ENCODE measurements at regions not wholly inside any gene's neighbourhood (a gene's known extent, or its start where the extent isn't known, plus 50 kb on each side); places are given as distances from the start of the nearest gene placed in this dataset.
"Not testable (repeated sequence)": the region's sequence is repeated elsewhere in the genome, so short reads cannot be mapped to it uniquely, and the experiment has no call there.

DNA sequence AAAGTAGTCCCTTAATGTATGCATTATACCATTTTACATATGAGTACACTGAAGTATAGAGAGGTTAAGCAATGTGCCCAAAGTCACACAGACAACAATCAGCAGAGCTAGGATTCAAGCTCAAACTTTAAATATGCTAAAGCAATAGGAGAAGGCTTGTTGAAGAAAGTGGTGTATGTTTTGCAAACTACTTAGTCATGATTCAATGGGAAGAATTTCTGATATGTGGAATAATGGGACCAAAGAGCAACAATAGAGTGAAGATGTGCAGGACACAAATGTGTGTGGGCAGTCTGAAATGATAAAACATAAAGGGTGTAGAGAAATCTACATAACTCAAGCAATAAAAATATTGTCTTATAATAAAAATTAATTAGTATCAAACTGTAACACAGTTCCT, 109.0 kb upstream of the ARSJ start:
- peak; percentile 13 for DNase-seq

DNA sequence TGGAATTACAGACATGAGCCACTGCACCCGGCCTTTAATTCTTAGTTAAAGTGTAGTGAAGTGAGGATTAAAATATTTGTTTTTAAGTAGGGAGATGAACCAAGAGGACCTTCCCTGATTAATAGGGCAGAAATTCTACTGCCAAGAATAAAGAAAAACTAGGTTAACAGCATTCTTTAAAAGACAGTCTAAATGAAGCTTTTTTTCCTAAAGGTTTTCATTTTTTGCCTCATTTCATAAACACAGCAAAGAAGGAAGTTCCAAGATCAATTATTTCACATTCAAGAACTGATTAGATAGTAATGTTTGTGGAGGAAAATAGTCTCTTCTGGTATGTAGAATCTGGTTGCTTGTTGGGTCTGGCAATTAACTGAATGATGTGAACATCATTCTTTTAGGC, 112.1 kb upstream of the ARSJ start:
- DNase-seq, result no peak

DNA sequence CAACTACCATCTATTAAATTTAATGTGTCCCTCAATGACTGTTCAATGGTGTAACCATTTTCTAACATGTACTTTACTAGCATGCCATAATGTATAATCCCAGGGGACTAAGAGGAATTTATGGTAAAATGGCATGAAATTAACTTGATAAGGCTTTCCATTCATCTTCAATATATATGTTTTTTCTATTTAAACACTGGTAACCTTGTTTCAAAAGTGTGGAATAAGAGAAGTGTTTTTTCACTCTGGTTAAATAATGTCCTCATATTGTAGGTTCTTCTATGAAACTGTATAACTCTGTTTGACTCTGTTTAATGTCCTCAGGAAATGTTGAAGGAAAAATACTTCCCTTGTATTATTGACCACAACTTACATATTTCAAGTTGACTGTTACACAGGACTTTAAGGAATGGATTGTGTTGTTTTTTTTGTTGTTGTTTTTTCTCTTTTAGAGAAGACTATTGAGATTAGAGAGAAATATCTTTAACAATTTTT, 113.8 kb upstream of the ARSJ start:
- no peak for DNase-seq

DNA sequence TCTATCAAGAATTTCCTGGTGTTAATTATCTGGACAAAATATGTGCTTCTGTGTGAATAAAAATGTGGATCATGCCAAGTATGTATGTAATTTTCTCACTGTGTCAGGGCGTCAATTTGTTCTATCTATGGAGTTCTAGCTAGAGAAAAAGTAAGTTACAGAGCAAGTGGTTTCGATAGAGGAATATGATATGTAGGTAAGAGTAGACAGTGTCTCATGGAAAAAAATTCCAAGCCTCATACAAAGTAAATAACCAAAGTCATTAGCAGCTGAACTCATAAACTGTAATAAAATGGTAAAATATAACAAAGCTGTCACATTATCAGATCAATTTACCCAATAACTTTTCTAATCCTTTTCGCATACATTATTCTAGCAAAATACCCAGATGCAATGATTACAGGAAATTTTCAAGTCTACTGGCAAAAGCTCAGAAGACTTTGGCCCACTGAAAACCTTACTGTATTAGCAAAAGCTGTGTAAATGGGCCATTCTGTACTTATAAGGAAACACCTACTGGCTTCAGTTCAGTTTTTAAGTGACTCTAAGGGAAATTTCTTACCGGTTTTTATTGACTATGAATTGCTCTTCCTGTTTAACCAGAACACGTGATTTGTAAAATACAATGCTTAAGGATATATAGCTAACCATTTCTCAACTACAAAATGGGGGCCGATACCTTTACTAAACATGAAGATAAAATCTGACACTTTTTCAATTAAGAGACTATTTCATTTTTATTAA, 121.0 kb upstream of the ARSJ start:
- no peak for DNase-seq

DNA sequence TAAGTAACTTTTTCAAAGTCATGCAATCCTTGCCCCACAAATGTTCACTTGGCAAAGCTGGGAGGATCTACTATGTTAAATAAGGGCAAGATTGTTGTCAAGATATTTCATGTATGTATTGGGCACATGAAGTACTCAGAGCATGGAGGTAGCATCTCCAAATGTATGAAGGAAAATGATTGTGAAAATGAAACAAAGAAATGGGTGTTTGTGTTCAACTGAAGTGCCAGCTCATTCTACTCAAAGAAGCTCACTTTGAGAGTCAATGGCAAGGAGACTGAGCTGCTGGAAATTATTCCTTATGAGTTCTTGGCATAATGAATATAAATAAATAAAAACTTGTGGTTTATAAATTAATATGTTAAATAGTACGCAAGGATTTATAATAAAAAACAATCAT, 124.5 kb upstream of the ARSJ start:
- no peak for DNase-seq

DNA sequence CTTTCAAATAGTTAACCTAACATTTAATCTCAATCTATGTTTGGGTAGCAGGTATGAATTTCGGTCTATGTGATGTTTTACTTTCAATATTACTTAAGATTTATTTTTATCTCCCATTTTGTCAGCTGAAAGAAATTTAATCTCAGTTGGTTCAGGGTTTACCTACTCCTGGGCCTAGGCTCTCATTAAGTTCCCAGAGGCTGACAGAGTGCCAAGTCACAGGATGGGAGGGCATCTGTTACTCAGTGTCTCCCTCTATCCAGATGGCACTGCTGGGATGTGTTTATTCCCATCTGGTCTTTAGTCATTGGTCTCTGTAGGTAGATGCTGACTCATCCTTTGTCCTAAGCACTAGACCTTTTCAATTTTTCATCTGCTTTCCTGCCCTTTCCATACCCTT, 129.4 kb upstream of the ARSJ start:
- peak; percentile 53 for DNase-seq

DNA sequence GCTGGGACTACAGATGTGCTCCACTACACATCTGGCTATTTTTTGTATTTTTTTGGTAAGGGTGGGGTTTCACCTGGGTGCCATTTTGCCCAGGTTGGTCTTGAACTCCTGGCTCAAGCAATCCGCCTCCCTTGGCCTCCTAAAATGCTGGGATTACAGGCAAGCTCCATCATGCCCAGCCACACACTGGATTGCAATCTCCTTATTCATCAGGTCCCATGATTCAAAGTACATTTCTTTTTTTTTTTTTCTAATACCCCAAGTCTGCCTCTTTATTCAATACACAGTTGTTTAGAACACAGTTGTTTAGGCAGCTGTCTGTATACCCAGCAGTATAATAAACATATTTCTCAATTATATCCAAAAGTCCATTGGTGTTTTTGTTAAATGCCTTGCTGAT, 130.3 kb upstream of the ARSJ start:
- DNase-seq, result no peak

DNA sequence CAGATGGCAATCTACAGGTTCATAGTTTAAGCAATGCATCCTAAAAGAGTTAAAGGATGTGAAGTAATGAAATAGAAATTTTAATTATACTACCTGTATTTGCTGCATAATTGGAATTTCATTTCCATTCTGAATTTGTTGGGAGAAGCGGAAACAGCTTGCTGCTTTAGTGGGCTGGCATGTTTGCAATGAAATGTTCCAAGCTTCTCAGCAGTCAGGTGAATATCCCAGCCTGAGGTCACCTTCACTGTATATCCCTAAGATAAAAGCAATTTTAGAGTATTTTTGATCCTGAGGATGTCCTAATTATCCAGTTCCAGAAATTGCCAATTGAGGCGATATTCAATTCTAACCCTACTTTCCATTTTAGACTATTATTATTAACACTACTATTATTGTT, 136.1 kb upstream of the ARSJ start:
- no peak for DNase-seq

DNA sequence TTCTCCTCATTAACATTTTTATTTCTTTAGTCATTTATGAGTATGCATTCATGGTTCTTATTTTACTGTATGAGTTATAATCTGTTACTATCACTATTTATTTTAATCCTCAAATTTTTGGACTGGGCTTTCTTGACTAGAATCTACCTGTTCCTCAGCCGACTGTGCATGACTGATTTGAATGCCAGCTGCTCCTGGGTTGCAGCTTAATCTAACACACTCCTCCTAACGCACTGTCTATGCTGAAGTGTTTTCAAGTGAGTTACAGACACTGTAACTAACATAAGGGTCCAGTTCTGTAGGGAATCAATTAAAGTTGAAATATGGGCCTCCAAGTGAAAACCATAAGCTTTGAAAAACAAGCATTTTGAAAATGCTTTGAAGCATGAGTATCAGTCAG, 137.4 kb upstream of the ARSJ start:
- DNase-seq, result no peak

DNA sequence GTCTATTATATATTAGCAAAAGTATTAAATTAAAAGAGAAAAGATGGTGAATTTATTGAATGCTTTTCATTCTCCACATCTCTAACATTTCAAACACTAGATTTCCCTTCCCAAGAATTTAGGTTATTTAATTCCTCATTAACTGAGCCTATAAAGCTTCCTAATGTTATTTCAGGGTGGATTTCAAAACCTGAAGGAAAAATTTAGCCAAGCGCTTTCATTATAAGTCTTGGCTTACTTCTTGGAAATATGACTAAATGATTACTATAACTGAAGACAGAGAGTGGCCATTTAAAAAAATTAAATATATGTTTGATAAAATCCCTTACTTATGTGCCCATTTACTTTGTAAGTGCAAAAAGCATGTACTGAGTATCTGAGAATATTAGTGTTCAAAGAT, 141.8 kb upstream of the ARSJ start:
- no peak for DNase-seq

DNA sequence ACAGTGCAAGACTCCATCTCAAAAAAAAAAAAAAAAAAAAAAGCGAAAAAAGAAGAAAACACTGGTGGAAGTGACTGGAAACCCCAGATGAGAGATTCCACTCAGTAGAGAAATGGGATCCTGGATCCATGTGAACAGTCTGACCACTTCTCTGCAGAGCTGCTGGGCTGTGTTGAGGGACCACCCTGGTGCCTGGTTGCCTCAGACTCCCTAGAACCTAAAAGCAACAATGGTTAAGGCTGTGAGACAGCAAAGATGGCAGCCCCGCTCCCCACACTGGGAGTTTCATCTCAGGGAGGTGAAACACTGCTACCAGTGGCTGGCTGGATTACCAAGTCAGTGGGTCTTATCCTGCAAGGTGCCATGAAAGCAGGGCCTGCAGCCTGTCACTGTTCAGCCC, 152.8 kb upstream of the ARSJ start:
- DNase-seq, result no peak

DNA sequence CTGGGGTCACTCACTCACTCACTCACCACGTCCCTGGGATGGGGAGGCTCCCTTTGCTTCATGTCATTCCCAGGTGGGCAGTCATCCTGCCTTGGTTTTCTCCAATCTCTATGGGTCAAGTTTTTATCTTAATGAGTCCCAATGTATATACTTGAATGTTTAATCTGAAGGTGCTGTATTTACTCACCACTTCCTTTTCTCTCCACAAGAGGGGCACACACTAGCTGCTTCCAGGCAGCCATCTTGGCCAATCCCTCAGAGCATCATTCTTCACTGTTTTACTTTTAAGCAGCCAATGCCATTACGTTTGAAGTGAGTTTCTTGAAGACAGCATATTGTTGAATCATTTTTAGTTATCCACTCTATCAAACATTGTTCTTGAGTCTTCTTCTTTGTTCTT, 153.4 kb upstream of the ARSJ start:
- no peak for DNase-seq

DNA sequence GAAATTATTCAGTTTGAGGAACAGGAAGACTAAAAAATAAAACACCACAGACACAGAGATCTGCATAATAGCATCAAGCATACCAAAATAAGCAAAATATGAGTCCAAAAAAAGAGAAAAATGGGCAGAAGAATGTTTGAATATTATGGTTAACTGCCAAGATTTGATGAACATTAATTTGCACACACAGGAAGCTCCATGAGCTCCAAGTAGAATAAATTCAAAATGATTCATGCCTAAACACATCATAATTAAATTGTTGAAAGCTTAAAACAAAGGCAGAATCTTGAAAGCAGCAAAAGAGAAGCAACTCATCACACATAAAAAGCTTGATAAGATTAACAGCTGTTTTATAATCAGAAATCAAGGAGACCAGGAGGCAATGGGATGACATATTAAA, 156.6 kb upstream of the ARSJ start:
- DNase-seq, result peak; percentile 23

DNA sequence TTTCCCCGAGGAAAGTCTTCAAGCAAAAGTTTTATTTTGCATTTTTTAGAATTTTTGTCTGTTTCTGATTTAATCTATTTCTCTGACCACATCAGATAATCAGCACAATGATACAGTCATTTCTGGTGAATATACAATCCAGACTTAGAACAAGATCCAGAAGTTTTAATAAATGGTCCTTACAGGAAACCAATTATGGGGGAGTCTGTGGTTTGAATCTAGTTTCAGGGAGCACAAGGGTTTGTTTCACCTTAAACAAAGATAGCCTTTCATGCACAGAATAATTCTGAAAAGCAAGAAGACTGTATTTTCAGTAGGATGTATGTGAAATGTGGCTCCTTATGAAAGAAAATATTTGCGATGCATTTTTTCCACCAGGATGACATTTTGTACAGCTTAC, 158.5 kb upstream of the ARSJ start:
- no peak for DNase-seq

DNA sequence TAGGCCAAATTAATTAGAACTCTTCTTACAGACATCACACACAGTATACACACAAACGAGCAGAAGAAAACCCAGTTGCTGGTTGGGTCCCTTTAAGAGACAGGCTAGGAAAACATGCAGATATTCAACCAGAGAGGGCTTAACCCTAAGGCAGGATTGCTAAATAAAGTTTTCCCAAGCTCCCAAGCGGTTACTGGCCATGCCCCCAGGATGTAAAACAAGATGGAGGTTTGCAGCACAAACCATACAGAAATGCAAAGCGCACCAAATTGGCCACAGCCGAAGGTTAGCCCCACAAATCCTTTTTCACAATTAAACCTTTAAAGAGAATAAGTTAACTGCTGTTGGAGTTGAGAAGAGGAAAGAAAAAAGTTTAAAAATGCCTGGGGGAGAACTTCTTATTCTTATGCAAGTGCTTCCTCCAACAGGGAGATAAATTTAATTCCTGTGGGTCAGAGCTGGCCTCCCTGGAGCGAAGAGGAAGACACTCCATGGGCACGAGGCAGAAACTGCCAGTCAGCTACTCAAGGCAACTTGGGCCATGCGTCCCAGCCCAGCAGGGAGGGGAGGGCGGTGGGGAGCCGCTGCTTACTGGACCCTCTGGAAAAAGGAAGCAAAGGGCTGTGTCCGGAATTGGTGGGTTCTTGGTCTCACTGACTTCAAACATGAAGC, 167.6 kb upstream of the ARSJ start:
- DNase-seq, result no peak

DNA sequence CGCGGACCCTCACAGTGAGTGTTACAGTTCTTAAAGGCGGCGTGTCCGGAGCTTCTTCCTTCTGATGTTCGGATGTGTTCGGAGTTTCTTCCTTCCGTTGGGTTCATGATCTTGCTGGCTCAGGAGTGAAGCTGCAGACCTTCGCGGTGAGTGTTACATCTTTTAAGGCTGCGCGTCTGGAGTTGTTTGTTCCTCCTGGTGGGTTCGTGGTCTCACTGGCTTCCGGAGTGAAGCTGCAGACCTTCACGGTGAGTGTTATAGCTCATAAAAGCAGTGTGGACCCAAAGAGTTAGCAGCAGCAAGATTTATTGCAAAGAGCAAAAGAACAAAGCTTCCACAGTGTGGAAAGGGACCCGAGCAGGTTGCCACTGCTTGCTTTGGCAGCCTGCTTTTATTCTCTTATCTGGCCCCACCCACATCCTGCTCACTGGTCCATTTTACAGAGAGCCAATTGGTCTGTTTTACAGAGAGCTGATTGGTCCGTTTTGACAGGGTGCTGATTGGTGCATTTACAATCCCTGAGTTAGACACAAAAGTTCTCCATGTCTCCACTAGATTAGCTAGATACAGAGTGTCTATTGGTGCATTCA, 168.3 kb upstream of the ARSJ start:
- DNase-seq, result not testable (repeated sequence)

DNA sequence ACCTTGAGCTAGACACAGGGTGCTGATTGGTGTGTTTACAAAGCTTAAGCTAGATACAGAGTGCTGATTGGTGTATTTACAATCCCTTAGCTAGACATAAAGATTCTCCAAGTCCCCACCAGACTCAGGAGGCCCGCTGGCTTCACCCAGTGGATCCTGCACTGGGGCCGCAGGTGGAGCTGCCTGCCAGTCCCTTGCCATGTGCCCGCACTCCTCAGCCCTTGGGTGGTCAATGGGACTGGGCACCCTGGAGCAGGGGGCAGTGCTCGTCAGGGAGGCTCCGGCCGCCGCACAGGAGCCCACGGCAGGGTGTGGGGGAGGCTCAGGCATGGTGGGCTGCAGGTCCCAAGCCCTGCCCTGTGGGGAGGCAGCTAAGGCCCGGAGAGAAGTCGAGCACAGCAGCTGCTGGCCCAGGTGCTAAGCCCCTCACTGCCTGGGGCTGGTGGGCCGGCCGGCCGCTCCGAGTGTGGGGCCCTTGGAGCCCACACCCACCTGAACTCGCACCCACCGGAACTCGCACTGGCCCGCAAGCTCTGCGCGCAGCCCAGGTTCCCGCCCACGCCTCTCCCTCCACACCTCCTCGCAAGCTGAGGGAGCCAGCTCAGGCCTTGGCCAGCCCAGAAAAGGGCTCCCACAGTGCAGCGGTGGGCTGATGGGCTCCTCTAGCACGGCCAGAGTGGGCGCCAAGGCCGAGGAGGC, 169.1 kb upstream of the ARSJ start:
- DNase-seq, result not testable (repeated sequence)

DNA sequence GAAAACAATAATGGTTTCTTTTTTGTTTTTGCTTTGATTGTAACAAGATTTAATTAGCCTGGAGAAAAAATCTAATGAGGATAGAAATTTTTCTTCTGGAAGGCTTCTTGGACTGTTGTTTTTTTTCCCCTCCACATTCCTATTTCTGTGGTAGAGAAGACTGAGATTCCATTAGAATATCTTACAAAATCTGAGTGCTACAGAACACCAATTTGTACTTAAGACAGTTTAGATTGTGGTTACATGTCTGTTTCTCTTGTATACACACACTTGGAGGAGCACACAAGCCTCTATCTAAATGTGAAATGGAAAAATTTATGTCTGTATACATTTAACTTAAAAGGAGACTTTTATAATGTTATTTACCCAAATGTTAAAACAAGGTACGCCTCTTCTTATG, 176.9 kb upstream of the ARSJ start:
- DNase-seq, result no peak

DNA sequence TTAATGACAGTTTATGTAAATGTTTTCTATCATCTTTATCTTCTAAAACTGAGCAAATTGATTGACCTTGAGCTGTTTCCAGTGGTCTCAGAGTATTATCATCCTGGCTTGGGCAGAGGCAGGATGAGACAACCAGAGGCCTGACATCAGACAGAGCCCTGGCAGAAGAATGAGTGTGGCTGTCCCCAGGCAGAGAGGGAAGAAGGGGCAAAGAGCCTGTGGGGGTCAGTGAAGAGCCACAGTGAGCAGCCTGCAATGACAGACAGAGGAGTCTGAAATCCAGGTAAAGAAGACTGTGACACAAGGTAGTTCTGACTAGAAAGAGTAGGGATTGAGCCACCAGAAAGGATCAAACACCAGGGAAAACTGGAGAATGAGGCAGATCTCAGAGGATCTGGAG, 182.4 kb upstream of the ARSJ start:
- no peak for DNase-seq

DNA sequence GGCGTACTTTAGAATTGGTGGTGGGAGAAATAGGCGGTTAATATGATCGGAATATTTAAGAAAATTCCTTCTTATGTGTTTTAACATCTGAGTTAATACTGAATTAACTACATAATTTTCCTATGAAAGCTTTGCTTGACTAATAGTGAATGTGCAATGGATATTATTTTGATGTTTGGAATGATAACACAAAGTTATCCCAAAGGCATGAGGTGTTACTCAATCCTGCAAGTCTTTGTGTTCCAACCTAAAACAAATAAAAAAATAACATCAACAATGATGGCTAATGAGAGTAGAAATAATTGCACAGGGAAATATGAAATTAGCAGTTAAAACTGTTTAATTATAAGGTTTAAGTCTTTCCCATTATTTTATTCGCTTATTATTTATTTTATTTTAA, 183.6 kb upstream of the ARSJ start:
- DNase-seq, result no peak

DNA sequence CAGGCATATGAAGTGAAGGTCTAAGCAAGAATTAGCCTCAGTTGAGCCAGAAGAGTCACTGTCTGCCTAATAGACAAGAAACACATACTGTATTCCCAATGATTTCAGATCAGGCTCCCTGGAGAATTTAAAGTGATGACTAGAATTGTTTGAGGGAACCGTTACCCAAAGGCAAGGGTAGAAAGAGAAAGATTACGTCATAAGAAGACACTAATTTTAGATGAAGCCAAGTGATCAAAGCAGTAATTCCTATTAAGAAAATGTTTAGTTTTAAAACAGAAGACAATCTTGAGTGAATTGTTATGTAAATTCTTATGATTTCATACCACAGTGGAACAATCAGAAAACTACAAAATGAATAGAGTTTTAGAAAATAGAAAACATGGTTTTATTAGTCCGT, 194.5 kb upstream of the ARSJ start:
- no peak for DNase-seq

DNA sequence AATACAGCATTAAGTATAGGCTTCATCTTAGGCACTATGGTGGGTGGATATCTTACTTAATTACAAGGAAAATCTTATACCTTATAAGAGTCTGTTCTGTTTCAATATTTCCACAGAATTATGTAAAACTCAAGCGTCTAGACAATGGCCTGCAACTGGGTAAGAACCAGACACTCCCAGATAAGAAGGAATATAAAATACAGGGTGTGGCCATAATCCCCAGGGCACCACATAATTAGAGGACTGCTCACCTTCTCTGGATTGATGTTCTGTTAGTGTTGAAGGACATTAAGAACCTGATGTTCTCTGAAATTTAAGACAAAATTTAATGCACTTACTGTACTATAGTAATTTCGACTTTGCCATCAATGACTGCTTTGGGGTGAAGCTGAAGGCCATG, 198.2 kb upstream of the ARSJ start:
- no peak for DNase-seq

DNA sequence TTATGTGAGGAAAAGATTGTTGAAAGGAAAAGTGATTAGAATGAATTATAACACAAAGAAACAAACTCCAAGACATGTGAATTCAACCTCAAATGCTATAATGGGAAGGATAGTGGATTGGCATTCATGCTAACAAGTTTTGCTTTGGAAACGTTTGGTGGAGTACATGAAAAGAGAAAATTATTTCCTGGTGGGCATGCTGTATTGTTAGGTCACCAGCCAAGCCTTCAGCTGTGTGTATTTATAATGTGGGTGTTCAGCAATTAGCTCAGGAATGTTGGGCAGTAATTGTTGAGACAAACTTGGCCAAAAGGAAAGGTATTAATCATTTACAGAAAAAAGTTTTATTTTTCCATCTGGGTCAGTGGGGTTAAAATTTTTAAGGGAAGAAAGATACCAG, 198.9 kb upstream of the ARSJ start:
- no peak for DNase-seq

DNA sequence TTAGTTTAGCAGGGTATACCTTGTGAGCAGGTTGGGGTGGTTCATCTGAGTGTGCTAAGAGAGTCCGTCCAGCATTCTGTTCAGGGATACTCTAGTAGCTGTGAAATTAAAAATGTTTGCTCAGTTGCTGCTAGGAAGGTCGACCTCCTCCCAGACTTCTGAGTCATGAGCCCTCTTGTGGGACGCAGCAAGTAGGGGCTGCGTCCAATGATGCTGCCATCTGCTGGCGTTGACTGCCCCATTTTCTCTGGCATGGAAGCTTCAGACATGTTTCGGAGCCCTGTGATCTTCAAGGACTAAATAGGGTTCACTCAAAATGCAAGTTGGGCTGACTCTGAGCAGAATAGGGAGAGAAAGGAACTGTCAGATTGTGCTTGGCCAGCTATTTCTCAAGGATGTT, 201.0 kb upstream of the ARSJ start:
- peak; percentile 62 for DNase-seq
